Thyroid gland (tissue), 4 donors: ENCODE measurements at regions not wholly inside any gene's neighbourhood (a gene's known extent, or its start where the extent isn't known, plus 50 kb on each side); places are given as distances from the start of the nearest gene placed in this dataset.

ENCODE experiments used
- CTCF ChIP-seq, 6 experiments: fragments of 200-600 bp in 3 of 6; fragments of 450-650 bp in 3 of 6; sonication (generic) in 3 of 6; IDR thresholded peaks; one replicate each; pipeline ENCODE4 v1.5.1; 2016 to 2019; ENCODE audit warnings: antibody characterized with exemption in 6 of 6, mild to moderate bottlenecking in 2 of 6, inconsistent platforms in 1 of 6, moderate library complexity in 1 of 6
- POLR2A ChIP-seq, 2 donors: fragments of 450-650 bp; IDR thresholded peaks; one replicate each; pipeline ENCODE4 v1.6.1; 2017; ENCODE audit warnings: antibody characterized with exemption in 2 of 2, mild to moderate bottlenecking in 2 of 2, moderate library complexity in 1 of 2

- TF ChIP-seq CTCF (IDR thresholded peaks at IDR 0.05) (no peak), POLR2A (IDR thresholded peaks at IDR 0.05) (no peak)
These were observed 223.2 kb downstream of the ERMARD start for GRCh38 chr6:169974663-169975062.
